Gastroesophageal sphincter (tissue), 4 donors: ENCODE measurements at regions not wholly inside any gene's neighbourhood (a gene's known extent, or its start where the extent isn't known, plus 50 kb on each side); places are given as distances from the start of the nearest gene placed in this dataset.

Experiments used
- ATAC-seq: fragments of 150-250 bp; one replicate; pipeline ENCODE4 v1.9.1; 2016; ENCODE audit warnings: mild to moderate bottlenecking, moderate library complexity
- H3K27ac ChIP-seq, 4 donors: fragments of 200-600 bp; sonication (generic) in 3 of 4; 1 replicate in 3 of 4; 2 replicates in 1 of 4; pipeline ENCODE4 v1.5.1; 2016 to 2019
- H3K27me3 ChIP-seq: fragments of 200-600 bp; sonication (generic); one replicate; pipeline ENCODE4 v1.5.1; 2019
- H3K36me3 ChIP-seq, 2 donors: fragments of 200-600 bp; sonication (generic); one replicate each; pipeline ENCODE4 v1.5.1; 2019; ENCODE audit warnings: control low read depth in 1 of 2
- H3K4me1 ChIP-seq, 3 donors: fragments of 200-600 bp; sonication (generic); 1 replicate in 2 of 3; 2 replicates in 1 of 3; pipeline ENCODE4 v1.5.1; 2016 to 2019; ENCODE audit warnings: control low read depth in 2 of 3
- H3K4me3 ChIP-seq, 2 donors: fragments of 200-600 bp; sonication (generic); one replicate each; pipeline ENCODE4 v1.5.1; 2019; ENCODE audit warnings: mild to moderate bottlenecking in 1 of 2, moderate library complexity in 1 of 2
- H3K9me3 ChIP-seq, 3 donors: fragments of 200-600 bp; sonication (generic); one replicate each; pipeline ENCODE4 v1.5.1; 2017 to 2019; ENCODE audit warnings: control low read depth in 2 of 3
- CTCF ChIP-seq, 4 experiments: fragments of 200-600 bp in 2 of 4; fragments of 450-650 bp in 2 of 4; sonication (generic) in 1 of 4; IDR thresholded peaks; one replicate each; pipeline ENCODE4 v1.5.1; 2017 to 2019; ENCODE audit warnings: antibody characterized with exemption in 4 of 4, mild to moderate bottlenecking in 2 of 4, moderate library complexity in 2 of 4
- EP300 ChIP-seq: sonication (generic); formaldehyde crosslinking; IDR thresholded peaks from one replicate; pipeline ENCODE4 v1.6.1; 2017; ENCODE audit warnings: antibody characterized with exemption, mild to moderate bottlenecking
- POLR2A ChIP-seq, 2 donors: fragments of 450-650 bp; IDR thresholded peaks; one replicate each; pipeline ENCODE4 v1.6.1; 2017; ENCODE audit warnings: antibody characterized with exemption in 2 of 2, mild to moderate bottlenecking in 2 of 2, moderate library complexity in 1 of 2
- POLR2AphosphoS5 ChIP-seq: sonication (generic); formaldehyde crosslinking; IDR thresholded peaks from one replicate; pipeline ENCODE4 v1.6.1; 2017; ENCODE audit warnings: antibody characterized with exemption
- WGBS, 2 donors: methylation state at CpG; one replicate each; pipeline ENCODE4 v1.1.5; 2018; ENCODE audit warnings: low coverage in 1 of 2; 5-methylcytosine and 5-hydroxymethylcytosine counted together

- Histone ChIP-seq H3K4me1 (peaks cover 0 to 5% (median 0%) of the 10 kb centered on the region in 3 donors), H3K9me3 (peaks cover 0 to 13% (median 0%) of the 10 kb centered on the region in 3 donors), H3K27ac (no peak overlapping the region), H3K4me3 (no peak overlapping the region), H3K27me3 (no peaks in the 10 kb centered on the region), H3K36me3 (no peaks in the 10 kb centered on the region)
- 52 to 54% methylated on average over 5 to 7 of the region's 7 CpGs for WGBS, 2 donors
- TF ChIP-seq EP300 (no peak), CTCF (IDR thresholded peaks at IDR 0.05) (peak; percentile 43 to 78 (median 67))
- ATAC-seq: no peak
These were observed 318.1 kb downstream of the AEBP2 start for GRCh38 chr12:19757317-19757877.

GRCh38 chr12:19759227-19759626 lies 319.9 kb downstream of the AEBP2 start:
- no peak overlapping the region for H3K27ac ChIP-seq
- ATAC-seq: no peak
- peaks cover 0 to 5% (median 0%) of the 10 kb centered on the region in 3 donors for H3K4me1 ChIP-seq
- no peaks in the 10 kb centered on the region for H3K36me3 ChIP-seq
- no peaks in the 10 kb centered on the region for H3K27me3 ChIP-seq
- no peaks in the 10 kb centered on the region for H3K9me3 ChIP-seq
- TF ChIP-seq CTCF (IDR thresholded peaks at IDR 0.05) (no peak), EP300 (no peak), POLR2AphosphoS5 (no peak), POLR2A (IDR thresholded peaks at IDR 0.05) (no peak)
- H3K4me3 ChIP-seq: no peak overlapping the region

GRCh38 chr12:19760611-19761010 lies 321.3 kb downstream of the AEBP2 start:
- TF ChIP-seq POLR2AphosphoS5 (no peak), EP300 (no peak), CTCF (IDR thresholded peaks at IDR 0.05) (no peak), POLR2A (IDR thresholded peaks at IDR 0.05) (no peak)
- H3K27me3 ChIP-seq: no peaks in the 10 kb centered on the region
- no peak for ATAC-seq
- no peak overlapping the region for H3K27ac ChIP-seq
- H3K9me3 ChIP-seq: no peaks in the 10 kb centered on the region
- H3K36me3 ChIP-seq: no peaks in the 10 kb centered on the region
- no peak overlapping the region for H3K4me3 ChIP-seq
- peaks cover 0 to 5% (median 0%) of the 10 kb centered on the region in 3 donors for H3K4me1 ChIP-seq
- WGBS, 2 donors: 95 to 100% methylated on average over 2 of the region's 2 CpGs

GRCh38 chr12:19761463-19761862 lies 322.2 kb downstream of the AEBP2 start:
- TF ChIP-seq POLR2AphosphoS5: no peak
- TF ChIP-seq POLR2A (IDR thresholded peaks at IDR 0.05): no peak
- TF ChIP-seq CTCF (IDR thresholded peaks at IDR 0.05): no peak
- no peak for TF ChIP-seq EP300
- Histone ChIP-seq H3K4me3 (no peak overlapping the region), H3K27ac (no peak overlapping the region), H3K36me3 (no peaks in the 10 kb centered on the region), H3K4me1 (peaks cover 0 to 5% (median 0%) of the 10 kb centered on the region in 3 donors), H3K9me3 (no peaks in the 10 kb centered on the region), H3K27me3 (no peaks in the 10 kb centered on the region)
- no peak for ATAC-seq
- 88 to 100% methylated on average over 1 of the region's 1 CpG for WGBS, 2 donors

GRCh38 chr12:19763488-19763887 lies 324.2 kb downstream of the AEBP2 start:
- TF ChIP-seq POLR2A (IDR thresholded peaks at IDR 0.05) (no peak), CTCF (IDR thresholded peaks at IDR 0.05) (no peak), EP300 (no peak), POLR2AphosphoS5 (no peak)
- Histone ChIP-seq H3K27ac (no peak overlapping the region), H3K36me3 (no peaks in the 10 kb centered on the region), H3K4me3 (no peak overlapping the region), H3K4me1 (peaks cover 0 to 5% (median 0%) of the 10 kb centered on the region in 3 donors), H3K27me3 (no peaks in the 10 kb centered on the region), H3K9me3 (no peaks in the 10 kb centered on the region)
- no peak for ATAC-seq
- WGBS, 2 donors: no CpG with 5 or more reads among the region's 1 CpG
